ENCODE measurements at regions not wholly inside any gene's neighbourhood (a gene's known extent, or its start where the extent isn't known, plus 50 kb on each side); places are given as distances from the start of the nearest gene placed in this dataset.
"Not testable (repeated sequence)": the region's sequence is repeated elsewhere in the genome, so short reads cannot be mapped to it uniquely, and the experiment has no call there.

DNA sequence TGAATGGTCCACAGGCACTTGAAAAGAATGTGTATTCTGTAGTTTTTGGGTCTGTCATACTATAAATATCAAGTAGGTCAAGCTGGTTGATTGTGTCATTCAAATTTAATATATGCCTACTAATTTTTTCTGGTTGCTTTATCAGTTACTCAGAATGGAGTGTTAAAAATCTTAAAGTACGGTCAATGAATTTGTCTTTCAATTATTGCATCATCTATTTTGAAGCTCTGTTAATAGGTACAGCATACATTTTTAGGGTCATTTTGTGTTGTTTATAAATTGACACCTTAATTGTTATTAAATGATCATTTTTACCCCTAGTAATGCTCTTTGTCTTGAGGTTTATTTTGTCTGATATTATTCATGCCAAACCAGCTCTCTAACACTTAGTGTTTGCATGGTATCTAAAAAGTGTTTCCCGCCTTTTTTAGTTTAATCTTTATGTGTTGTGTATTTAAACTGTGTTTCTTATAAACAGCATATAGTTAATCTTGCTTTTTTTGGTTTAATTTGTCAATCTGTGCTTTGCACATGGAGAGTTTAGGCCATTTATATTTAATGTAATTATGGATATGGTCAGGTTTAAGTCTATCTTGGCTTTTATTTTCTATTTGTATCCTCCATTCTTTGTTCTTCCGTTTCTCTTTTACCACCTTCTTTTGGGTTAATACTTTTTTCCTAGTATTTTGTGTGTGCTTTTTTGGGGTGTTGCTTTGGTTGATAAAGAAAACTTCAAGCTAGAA lies 204.9 kb upstream of the EEF2KMT start:
- DNase-seq (ENCODE audit: low read depth) = no peak

DNA sequence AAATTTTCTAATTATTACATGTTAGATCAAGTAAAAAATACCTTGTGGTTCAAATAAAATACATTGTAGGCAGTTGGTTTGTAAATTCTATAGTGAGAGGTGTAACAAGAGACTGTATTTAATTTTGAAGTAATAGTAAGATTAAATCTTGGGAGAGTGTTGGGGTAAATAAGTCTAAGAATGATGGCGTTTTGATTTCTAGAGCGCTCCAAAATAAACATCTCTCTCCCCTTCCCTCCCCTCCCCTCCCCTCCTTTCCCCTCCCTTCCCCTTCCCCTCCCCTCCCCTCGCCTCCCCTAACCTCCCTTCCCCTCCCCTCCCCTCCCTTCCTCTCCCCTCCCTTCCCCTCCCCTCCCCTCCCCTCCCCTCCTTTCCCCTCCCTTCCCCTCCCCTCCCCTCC lies 200.6 kb upstream of the EEF2KMT start:
- no peak for DNase-seq (ENCODE audit: low read depth)

DNA sequence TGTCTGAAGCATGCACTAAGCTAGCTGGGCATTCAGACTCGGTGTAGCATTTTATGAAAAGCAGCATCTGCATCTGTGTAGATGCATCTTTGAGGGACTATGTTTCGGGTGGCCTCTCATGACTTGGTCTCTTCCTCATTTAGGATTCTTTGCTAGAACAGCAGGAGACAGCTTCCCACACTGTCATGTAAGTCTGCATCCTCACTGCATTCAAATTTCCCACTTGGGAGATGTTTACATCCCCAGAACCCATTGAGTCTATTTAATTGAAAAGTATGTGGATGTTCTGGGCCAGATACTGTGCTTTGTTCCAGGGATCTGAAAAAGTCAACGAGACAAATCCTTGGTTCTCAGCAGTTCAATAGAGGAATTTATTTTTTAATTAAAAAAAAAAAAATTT lies 198.6 kb upstream of the EEF2KMT start:
- DNase-seq (ENCODE audit: low read depth) = no peak

DNA sequence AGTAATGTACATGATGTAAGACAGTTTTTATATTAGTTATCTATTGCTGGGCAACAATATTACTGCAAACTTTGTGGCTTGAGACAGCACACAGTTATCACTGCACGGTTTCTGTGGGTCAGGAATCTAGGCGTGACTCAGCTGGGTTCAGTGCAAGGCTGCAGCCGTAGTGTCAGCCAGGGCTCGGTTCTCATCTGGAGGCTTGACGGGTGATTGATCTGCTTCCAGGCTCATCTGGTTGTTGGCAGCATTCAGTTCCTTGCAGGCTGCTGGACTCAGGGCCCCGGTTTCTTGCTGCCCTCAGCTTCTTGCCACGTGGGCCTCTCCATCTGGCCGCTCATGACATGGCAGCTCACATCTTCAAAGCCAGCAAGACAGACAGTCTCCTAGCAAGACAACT lies 197.7 kb upstream of the EEF2KMT start:
- DNase-seq (ENCODE audit: low read depth) = not testable (repeated sequence)

DNA sequence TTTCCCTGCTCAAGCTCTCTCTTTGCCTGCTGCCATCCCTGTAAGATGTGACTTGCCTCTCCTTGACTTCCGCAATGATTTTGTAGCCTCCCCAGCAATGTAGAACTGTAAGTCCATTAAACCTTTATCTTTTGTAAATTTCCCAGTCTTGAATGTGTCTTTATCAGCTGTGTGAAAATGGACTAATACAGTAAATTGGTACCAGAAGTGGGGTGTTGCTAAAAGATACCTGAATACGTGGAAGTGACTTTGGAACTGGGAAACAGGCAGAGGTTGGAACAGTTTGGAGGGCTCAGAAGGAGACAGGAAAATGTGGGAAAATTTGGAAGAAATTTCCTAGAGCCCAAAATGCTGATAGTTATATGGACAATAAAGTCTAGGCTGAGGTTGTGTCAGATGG lies 184.6 kb upstream of the EEF2KMT start:
- not testable (repeated sequence) for DNase-seq (ENCODE audit: low read depth)

- no peak for DNase-seq (ENCODE audit: low read depth)
Observed at GRCh38 chr16:5257462-5257861, 159.9 kb upstream of the EEF2KMT start.

DNA sequence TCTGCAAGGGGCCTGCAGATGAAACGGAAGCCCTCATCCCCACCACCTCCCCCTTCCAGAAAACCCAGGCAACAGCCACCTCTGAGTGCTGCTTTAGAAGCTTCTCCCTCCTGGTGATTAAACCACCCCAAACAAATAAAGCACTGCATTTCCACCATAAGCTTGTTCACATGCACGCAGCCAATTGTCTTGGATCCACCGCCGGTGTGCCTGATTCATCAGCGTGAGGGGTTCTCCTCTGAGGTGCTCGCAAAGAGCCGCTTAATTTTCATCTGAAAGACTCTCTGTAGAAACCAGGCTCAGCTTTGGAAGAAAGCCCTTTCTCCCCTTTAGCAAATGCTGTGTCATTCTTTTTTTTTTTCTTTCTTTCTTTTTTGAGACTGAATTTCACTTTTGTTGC lies 155.2 kb upstream of the EEF2KMT start:
- no peak for DNase-seq (ENCODE audit: low read depth)

DNA sequence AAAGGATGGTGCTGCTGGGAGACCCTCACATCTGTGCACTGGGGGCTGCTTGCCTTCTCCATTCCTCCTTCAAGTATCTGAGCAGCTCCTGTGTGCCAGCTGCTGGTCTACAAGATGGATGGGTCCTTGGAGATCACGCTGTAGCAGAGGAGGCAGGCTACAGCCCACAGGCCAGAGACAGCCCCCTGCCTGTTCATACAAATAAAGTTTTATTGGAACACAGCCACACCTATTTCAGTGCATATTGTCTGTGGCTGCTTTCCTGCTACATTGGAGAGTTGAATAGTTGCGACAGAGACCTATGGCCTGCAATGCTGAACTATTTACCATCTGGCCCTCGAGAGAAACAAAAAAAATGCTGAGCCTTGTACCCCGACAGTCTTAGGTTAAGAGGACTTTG lies 149.8 kb upstream of the EEF2KMT start:
- DNase-seq (ENCODE audit: low read depth) = not testable (repeated sequence)

DNA sequence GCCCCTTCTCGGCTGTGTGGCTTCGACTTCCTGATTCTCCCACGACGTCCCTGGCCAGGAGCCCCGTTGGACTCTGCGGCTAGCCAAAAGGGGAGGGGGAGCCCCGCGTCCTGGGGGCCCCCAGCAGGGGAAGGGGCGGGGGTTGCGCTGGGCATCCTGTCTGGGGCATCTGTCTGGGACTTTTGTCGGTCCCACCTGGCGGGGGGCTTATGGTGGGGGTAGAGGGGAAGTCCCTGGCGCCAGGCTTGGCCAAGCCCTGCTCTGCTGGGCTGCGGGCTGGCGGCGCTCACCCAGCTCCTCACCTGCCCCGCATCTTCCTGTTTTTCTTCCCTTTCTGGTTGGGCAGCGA lies 142.7 kb upstream of the EEF2KMT start:
- not testable (repeated sequence) for DNase-seq (ENCODE audit: low read depth)

DNA sequence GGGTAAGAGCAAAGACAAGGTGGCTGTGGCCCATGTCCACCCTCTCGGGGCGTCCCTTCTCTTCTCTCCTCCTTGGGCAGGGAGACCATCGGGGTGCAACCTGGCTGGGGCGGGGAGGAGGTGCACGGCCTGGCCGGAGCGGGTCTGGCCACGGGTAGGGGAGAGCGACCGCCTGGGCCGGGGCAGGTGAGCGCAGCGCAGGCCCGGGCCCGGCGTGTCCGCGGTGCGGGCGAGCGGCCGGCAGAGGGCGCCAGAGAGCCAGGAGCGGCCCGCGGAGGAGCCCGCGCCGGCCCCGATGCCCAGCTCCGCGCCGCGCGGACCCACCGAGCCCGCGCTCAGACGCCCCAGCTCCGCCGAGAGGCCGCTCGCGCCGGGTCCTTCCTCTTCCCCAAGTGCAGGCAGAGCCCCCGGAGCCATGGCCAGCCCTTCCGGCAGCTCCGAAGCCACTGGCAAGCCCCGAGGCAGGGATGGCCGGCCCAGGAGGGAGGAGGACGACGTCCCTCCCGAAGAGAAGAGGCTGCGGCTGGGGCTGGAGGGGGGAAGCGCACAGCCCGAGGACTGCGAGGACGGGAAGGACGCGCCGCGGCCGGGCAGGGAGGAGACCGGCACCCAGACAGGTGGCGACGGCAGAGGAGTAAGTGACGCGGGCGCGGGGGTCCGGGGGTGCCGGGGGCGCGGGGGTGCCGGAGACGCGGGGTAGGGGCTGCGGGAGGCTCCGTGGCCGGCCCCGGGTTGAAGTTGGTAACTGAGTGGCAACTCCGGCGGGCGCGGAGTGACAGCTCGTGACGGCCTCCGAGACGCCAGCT lies 142.1 kb upstream of the EEF2KMT start:
- not testable (repeated sequence) for DNase-seq (ENCODE audit: low read depth)

DNA sequence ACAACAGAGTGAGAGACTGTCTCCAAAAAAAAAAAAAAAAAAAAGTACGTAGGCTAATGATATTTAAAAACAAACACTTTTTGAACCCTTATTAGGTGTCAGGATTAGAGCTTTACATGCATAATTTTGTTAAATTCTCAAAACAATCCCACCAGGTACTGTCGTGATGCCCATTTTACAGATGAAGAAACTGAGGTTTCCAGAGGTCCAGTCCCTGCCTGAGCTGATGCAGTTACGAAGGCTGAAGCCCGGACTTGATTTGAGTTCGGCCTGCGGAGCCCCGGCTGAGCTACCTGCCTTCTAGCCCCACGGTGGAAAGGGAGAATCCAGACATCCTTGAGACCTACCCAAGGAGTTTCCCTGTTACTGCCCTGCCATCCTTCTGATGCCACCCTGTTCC lies 137.5 kb upstream of the EEF2KMT start:
- DNase-seq (ENCODE audit: low read depth) = no peak

- no peak for DNase-seq (ENCODE audit: low read depth)
Observed at GRCh38 chr16:5234295-5235050, 136.9 kb upstream of the EEF2KMT start.

DNA sequence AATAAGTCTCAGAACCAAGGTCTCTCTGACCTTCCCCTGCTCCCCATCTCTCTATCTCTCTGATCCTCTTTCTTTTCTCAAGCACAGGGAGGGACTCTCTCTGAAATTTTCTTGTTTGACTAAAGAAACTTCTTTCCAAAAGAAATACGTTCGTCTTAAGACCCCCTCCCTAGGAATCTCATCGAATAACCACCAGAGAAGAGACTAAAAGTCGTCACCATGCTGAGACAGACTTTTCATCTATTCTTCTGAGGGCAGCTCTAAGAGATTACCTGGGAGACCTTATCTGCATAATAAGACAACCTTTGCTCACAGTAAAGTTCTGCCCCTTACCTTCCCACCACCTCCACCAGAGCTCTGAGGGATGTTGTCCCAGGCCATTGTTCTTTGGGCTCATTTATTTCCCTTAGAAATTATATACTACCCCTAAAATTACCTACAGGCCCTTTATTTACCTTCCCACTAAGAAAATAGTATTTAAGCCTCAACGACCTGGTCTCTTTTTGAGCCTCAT lies 133.7 kb upstream of the EEF2KMT start:
- DNase-seq (ENCODE audit: low read depth) = no peak

GRCh38 chr16:5228369-5228768 lies 130.8 kb upstream of the EEF2KMT start:
- DNase-seq (ENCODE audit: low read depth) = no peak

DNA sequence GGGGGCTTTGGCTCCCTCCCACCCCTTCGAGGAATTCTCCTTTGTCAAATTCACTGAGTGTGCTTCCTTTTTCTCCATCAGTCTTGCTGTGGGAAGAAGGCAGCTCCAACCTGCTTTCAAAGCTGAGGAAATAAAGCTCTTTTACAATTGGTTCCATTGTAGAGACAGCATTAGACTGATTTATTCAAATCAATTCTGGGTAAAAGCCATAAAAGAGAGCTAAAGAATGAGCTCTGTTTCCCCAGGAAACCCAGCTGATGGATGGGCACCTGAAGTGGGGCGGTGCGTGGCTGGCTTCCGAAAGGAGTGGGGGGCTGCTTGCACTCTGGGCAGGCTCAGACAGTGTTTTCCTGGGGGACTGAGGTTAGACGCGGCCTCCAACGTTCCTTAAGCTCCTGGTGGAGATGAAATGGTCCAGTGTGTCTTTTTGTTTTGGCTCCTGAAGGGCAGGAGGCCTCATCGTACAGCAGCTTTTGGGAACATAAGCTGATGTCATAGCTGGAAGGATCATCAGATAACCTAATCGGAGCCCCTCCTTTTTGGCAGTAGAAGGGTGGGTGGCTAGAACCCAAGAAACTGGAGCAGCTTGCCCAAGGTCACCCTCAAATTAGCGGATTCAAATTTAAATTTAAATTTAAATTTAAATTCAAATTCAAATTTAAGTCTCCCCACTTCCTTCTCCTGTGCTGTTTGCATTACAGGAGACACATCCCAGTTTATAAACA lies 128.5 kb upstream of the EEF2KMT start:
- DNase-seq (ENCODE audit: low read depth) = no peak

GRCh38 chr16:5222761-5223160 lies 125.2 kb upstream of the EEF2KMT start:
- DNase-seq (ENCODE audit: low read depth) = no peak

- DNase-seq (ENCODE audit: low read depth) = not testable (repeated sequence)
Observed at GRCh38 chr16:5221831-5222230, 124.2 kb upstream of the EEF2KMT start.

DNA sequence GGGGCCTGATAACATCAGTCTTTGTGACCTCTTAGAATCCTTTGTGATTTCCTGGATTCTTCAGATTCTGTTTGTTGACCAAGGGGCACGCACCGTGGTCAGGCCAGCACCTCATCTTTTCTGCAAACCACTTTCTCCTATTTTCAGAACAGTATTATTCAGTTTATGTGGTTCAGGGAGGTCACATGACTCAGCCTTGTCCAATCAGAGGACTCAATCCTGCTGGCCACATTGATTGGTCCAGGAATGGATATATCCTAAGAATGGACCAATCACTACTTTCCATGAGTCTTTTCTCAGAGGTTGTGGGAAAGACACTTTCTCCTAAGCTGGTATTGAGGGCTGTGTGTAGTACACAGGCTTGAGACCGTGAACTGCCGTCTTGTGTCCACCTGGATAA lies 123.1 kb upstream of the EEF2KMT start:
- no peak for DNase-seq (ENCODE audit: low read depth)

- DNase-seq (ENCODE audit: low read depth) = no peak
Observed at GRCh38 chr16:5216441-5217080, 119.0 kb upstream of the EEF2KMT start.

- no peak for DNase-seq (ENCODE audit: low read depth)
Observed at GRCh38 chr16:5215901-5216300, 118.3 kb upstream of the EEF2KMT start.

DNA sequence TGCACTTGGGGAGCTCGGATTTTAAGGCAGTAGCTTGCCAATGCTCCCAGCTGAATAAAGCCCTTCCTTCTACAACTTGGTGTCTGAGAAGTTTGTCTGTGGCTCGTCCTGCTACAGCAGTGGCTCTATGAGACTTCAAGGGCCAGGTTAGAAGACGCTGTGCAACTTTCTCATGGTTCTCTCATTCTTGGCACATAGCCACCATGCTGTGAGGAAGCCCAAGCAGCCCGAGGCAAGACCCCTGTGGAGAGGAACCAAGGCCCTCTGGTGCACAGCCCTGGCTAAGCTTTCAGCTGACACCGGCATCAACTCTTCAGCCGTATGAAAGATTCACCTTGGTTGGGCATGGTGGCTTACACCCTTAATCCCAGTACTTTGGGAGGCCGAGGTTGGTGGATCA lies 116.9 kb upstream of the EEF2KMT start:
- no peak for DNase-seq (ENCODE audit: low read depth)

Data from non-pigmented ciliary epithelial cell (primary cell).